Trophoblast cell (in vitro differentiated cells and primary cell): ENCODE measurements at regions not wholly inside any gene's neighbourhood (a gene's known extent, or its start where the extent isn't known, plus 50 kb on each side); places are given as distances from the start of the nearest gene placed in this dataset.

Experiments
- DNase-seq, 2 donors: peaks; one replicate each; pipeline ENCODE4 v3.0.0-alpha.2; 2016
- H2AFZ ChIP-seq: 2 replicates; pipeline ENCODE4 v1.6.1; 2013; ENCODE audit warnings: low read length, moderate library complexity, mild to moderate bottlenecking; ENCODE audit not compliant: insufficient read depth, poor library complexity
- H2AK5ac ChIP-seq: 2 replicates; pipeline ENCODE4 v1.6.1; 2013; ENCODE audit warnings: mild to moderate bottlenecking, low read length
- H2BK120ac ChIP-seq: 2 replicates; pipeline ENCODE4 v1.6.1; 2013; ENCODE audit warnings: low read length, mild to moderate bottlenecking, moderate library complexity; ENCODE audit not compliant: insufficient read depth, poor library complexity
- H2BK12ac ChIP-seq: 2 replicates; pipeline ENCODE4 v1.6.1; 2013; ENCODE audit warnings: mild to moderate bottlenecking, low read length, moderate library complexity
- H2BK5ac ChIP-seq: 2 replicates; pipeline ENCODE4 v1.6.1; 2013; ENCODE audit warnings: low read length, low read depth, moderate library complexity, mild to moderate bottlenecking; ENCODE audit not compliant: poor library complexity
- H3K14ac ChIP-seq: 2 replicates; pipeline ENCODE4 v1.6.1; 2013; ENCODE audit warnings: mild to moderate bottlenecking, low read length
- H3K18ac ChIP-seq: 2 replicates; pipeline ENCODE4 v1.6.1; 2013; ENCODE audit warnings: mild to moderate bottlenecking, low read length
- H3K23ac ChIP-seq: 2 replicates; pipeline ENCODE4 v1.6.1; 2013; ENCODE audit warnings: low read length
- H3K27ac ChIP-seq: 2 replicates; pipeline ENCODE4 v1.5.1; 2013; ENCODE audit warnings: low read depth, mild to moderate bottlenecking, inconsistent platforms, low read length, moderate library complexity
- H3K27me3 ChIP-seq: 2 replicates; pipeline ENCODE4 v1.6.1; 2013; ENCODE audit warnings: inconsistent platforms, mild to moderate bottlenecking, low read length, moderate library complexity; ENCODE audit not compliant: insufficient read depth
- H3K36me3 ChIP-seq, 2 experiments: 1 replicate in 1 of 2; 2 replicates in 1 of 2; pipeline ENCODE4 v1.6.1; 2013; ENCODE audit warnings: low read length in 2 of 2, mild to moderate bottlenecking in 2 of 2, moderate library complexity in 1 of 2; ENCODE audit not compliant: insufficient read depth in 2 of 2, control insufficient read depth in 1 of 2
- H3K4ac ChIP-seq: 2 replicates; pipeline ENCODE4 v1.6.1; 2013; ENCODE audit warnings: low read depth, mild to moderate bottlenecking, low read length, moderate library complexity
- H3K4me1 ChIP-seq, 2 experiments: 1 replicate in 1 of 2; 2 replicates in 1 of 2; pipeline ENCODE4 v1.6.1; 2013; ENCODE audit warnings: low read length in 2 of 2, mild to moderate bottlenecking in 2 of 2, moderate library complexity in 1 of 2; ENCODE audit not compliant: insufficient read depth in 2 of 2, control insufficient read depth in 1 of 2
- H3K4me2 ChIP-seq: 2 replicates; pipeline ENCODE4 v1.6.1; 2013; ENCODE audit warnings: inconsistent platforms, mild to moderate bottlenecking, low read length, moderate library complexity
- H3K4me3 ChIP-seq: 2 replicates; pipeline ENCODE4 v1.5.1; 2013; ENCODE audit warnings: mild to moderate bottlenecking, low read depth, low read length, inconsistent platforms
- H3K79me1 ChIP-seq: one replicate; pipeline ENCODE4 v1.6.1; 2013; ENCODE audit warnings: low read length
- H3K79me2 ChIP-seq: 2 replicates; pipeline ENCODE4 v1.6.1; 2013; ENCODE audit warnings: low read length, mild to moderate bottlenecking; ENCODE audit not compliant: control insufficient read depth, insufficient read depth, poor library complexity
- H3K9ac ChIP-seq: 2 replicates; pipeline ENCODE4 v1.6.1; 2013; ENCODE audit warnings: mild to moderate bottlenecking, low read length
- H3K9me3 ChIP-seq: 2 replicates; pipeline ENCODE4 v1.6.1; 2013; ENCODE audit warnings: low read depth, mild to moderate bottlenecking, control low read depth, inconsistent platforms, low read length; ENCODE audit not compliant: insufficient read depth
- H4K12ac ChIP-seq: 2 replicates; pipeline ENCODE4 v1.6.1; 2013; ENCODE audit warnings: low read depth, mild to moderate bottlenecking, low read length, moderate library complexity
- H4K8ac ChIP-seq: 2 replicates; pipeline ENCODE4 v1.6.1; 2013; ENCODE audit warnings: low read depth, mild to moderate bottlenecking, low read length, moderate library complexity
- H4K91ac ChIP-seq: one replicate; pipeline ENCODE4 v1.6.1; 2013; ENCODE audit warnings: low read depth, mild to moderate bottlenecking, low read length, moderate library complexity
- WGBS: extraction: QIAGEN DNeasy Blood & Tissue Kit; methylation state at CpG from one replicate; pipeline ENCODE4 v1.1.7; 2013; ENCODE audit warnings: missing lambda C conversion rate; ENCODE audit not compliant: insufficient read length, insufficient coverage; ENCODE audit errors: extremely low coverage; 5-methylcytosine and 5-hydroxymethylcytosine counted together

GRCh38 chr15:58352026-58352929 is 79.5 kb upstream of the LIPC start:
- no peak overlapping the region for H4K91ac ChIP-seq
- H3K27ac ChIP-seq, result no peak overlapping the region
- no CpG with 5 or more reads among the region's 5 CpGs for WGBS
- no peaks in the 10 kb centered on the region for H3K79me2 ChIP-seq
- no peak overlapping the region for H3K4ac ChIP-seq
- no peak overlapping the region for H3K4me3 ChIP-seq
- H3K14ac ChIP-seq, result no peak overlapping the region
- H4K12ac ChIP-seq, result no peak overlapping the region
- H2BK120ac ChIP-seq, result no peak overlapping the region
- H2AFZ ChIP-seq, result no peak overlapping the region
- no peak overlapping the region for H4K8ac ChIP-seq
- H3K79me1 ChIP-seq, result no peaks in the 10 kb centered on the region
- no peak overlapping the region for H3K9ac ChIP-seq
- H2BK12ac ChIP-seq, result no peak overlapping the region
- H3K23ac ChIP-seq, result no peak overlapping the region
- no peak for DNase-seq
- H2AK5ac ChIP-seq, result no peak overlapping the region
- no peak overlapping the region for H2BK5ac ChIP-seq
- no peaks in the 10 kb centered on the region for H3K9me3 ChIP-seq
- no peak overlapping the region for H3K4me2 ChIP-seq
- H3K27me3 ChIP-seq, result no peaks in the 10 kb centered on the region
- no peaks in the 10 kb centered on the region for H3K4me1 ChIP-seq
- H3K18ac ChIP-seq, result no peak overlapping the region
- H3K36me3 ChIP-seq, result no peaks in the 10 kb centered on the region

GRCh38 chr15:58355382-58355971 is 76.3 kb upstream of the LIPC start:
- no peak overlapping the region for H3K9ac ChIP-seq
- no peaks in the 10 kb centered on the region for H3K36me3 ChIP-seq
- no peak overlapping the region for H2BK12ac ChIP-seq
- H3K18ac ChIP-seq, result no peak overlapping the region
- H3K9me3 ChIP-seq, result no peaks in the 10 kb centered on the region
- no peak overlapping the region for H4K8ac ChIP-seq
- H4K12ac ChIP-seq, result no peak overlapping the region
- H3K4me2 ChIP-seq, result no peak overlapping the region
- no peak overlapping the region for H2AFZ ChIP-seq
- no peaks in the 10 kb centered on the region for H3K79me2 ChIP-seq
- H2BK5ac ChIP-seq, result no peak overlapping the region
- H2AK5ac ChIP-seq, result no peak overlapping the region
- H4K91ac ChIP-seq, result no peak overlapping the region
- H3K23ac ChIP-seq, result no peak overlapping the region
- no peak overlapping the region for H3K27ac ChIP-seq
- H2BK120ac ChIP-seq, result no peak overlapping the region
- H3K4ac ChIP-seq, result no peak overlapping the region
- H3K27me3 ChIP-seq, result no peaks in the 10 kb centered on the region
- WGBS, result no CpG with 5 or more reads among the region's 9 CpGs
- peaks cover 7 to 11% of the 10 kb centered on the region in 2 experiments for H3K4me1 ChIP-seq
- H3K79me1 ChIP-seq, result peaks cover 6% of the 10 kb centered on the region
- DNase-seq, result no peak
- H3K14ac ChIP-seq, result no peak overlapping the region
- H3K4me3 ChIP-seq, result no peak overlapping the region

- Histone ChIP-seq H3K23ac (no peak overlapping the region), H3K14ac (no peak overlapping the region), H3K4ac (no peak overlapping the region), H4K8ac (no peak overlapping the region), H4K91ac (no peak overlapping the region), H3K79me1 (peaks cover 8% of the 10 kb centered on the region), H3K79me2 (peaks cover 1% of the 10 kb centered on the region), H3K36me3 (no peaks in the 10 kb centered on the region), H3K9me3 (no peaks in the 10 kb centered on the region), H3K18ac (no peak overlapping the region), H3K27ac (no peak overlapping the region), H2AFZ (no peak overlapping the region), H3K9ac (no peak overlapping the region), H3K4me1 (peaks cover 8 to 14% of the 10 kb centered on the region in 2 experiments), H2BK12ac (no peak overlapping the region), H2BK120ac (no peak overlapping the region), H2BK5ac (no peak overlapping the region), H3K27me3 (no peaks in the 10 kb centered on the region), H3K4me2 (no peak overlapping the region), H4K12ac (no peak overlapping the region), H2AK5ac (no peak overlapping the region), H3K4me3 (no peak overlapping the region)
- WGBS, result no CpG with 5 or more reads among the region's 10 CpGs
- no peak for DNase-seq
These were observed 75.8 kb upstream of the LIPC start for GRCh38 chr15:58355973-58356372.

GRCh38 chr15:58357529-58358476 is 74.0 kb upstream of the LIPC start:
- Histone ChIP-seq H3K27ac (no peak overlapping the region), H3K4me1 (peaks cover 15 to 26% of the 10 kb centered on the region in 2 experiments), H3K18ac (no peak overlapping the region), H3K9me3 (no peaks in the 10 kb centered on the region), H3K79me2 (peaks cover 2% of the 10 kb centered on the region), H3K27me3 (no peaks in the 10 kb centered on the region), H2BK12ac (peak overlapping the region; percentile 27), H3K79me1 (peaks cover 12% of the 10 kb centered on the region), H3K36me3 (no peaks in the 10 kb centered on the region), H3K4ac (no peak overlapping the region), H3K4me3 (no peak overlapping the region), H4K8ac (no peak overlapping the region), H3K9ac (no peak overlapping the region), H2AK5ac (no peak overlapping the region), H2AFZ (no peak overlapping the region), H3K23ac (no peak overlapping the region), H2BK120ac (no peak overlapping the region), H3K4me2 (no peak overlapping the region), H4K91ac (peak overlapping the region; percentile 28), H4K12ac (no peak overlapping the region), H2BK5ac (no peak overlapping the region), H3K14ac (peak overlapping the region; percentile 14)
- peak; percentile 36 to 66 for DNase-seq
- no CpG with 5 or more reads among the region's 9 CpGs for WGBS
